ENCODE measurements at regions not wholly inside any gene's neighbourhood (a gene's known extent, or its start where the extent isn't known, plus 50 kb on each side); places are given as distances from the start of the nearest gene placed in this dataset.

DNA sequence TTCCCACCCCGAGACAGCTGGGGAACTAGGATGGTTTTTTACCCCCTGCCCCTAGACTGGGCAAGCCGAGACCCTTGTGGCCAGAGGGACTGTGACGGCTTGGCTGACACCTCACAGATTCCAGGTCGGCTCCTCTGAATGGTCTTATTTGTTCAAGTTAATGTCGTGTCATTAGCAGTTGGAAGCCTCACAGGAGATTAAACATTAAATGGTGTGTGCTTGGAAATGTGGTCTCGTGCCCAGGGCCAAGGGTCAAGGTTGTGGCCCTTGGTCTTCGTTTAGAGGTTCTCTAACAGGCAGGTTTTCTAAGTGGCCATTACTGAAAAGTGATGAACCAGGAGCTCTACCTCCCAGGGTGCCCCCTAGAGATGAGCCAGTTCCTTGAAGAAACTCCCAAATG is 61.2 kb upstream of the RXRA start:
- intact Hi-C loops (cut with micrococcal nuclease) = no loop called here
- Histone ChIP-seq H3K9me2 (replicated peaks; ENCODE audit: low read length) (no peaks in the 10 kb centered on the region), H3K79me2 (ENCODE audit: low read length) (no peaks in the 10 kb centered on the region), H3K27ac (ENCODE audit: low read length) (no peak overlapping the region), H3K4me2 (ENCODE audit: low read length) (no peak overlapping the region), H3K27me3 (ENCODE audit: low read length) (no peaks in the 10 kb centered on the region), H3F3A (ENCODE audit: low read length, unreplicated experiment) (no peaks in the 10 kb centered on the region), H2AFZ (ENCODE audit: low read length) (no peak overlapping the region), H3K9me3 (ENCODE audit: low read length) (no peaks in the 10 kb centered on the region), H3K36me3 (ENCODE audit: low read depth, low read length) (no peaks in the 10 kb centered on the region), H4K20me1 (ENCODE audit: low read length) (no peaks in the 10 kb centered on the region), H3K4me3 (ENCODE audit: low read length) (no peak overlapping the region), H3K4me1 (ENCODE audit: insufficient read depth, low read length) (no peaks in the 10 kb centered on the region), H3K9ac (ENCODE audit: low read length) (no peak overlapping the region)
- no TSS peak for BruUV-seq (replicated peaks)
- no peak for DNase-seq
- no peak for ATAC-seq
- CTCF ChIA-PET = interaction anchor here (0.7 kb wide), 1 partner anchor 39 kb away, joined by 3 read pairs; no protein-coding TSS in a partner anchor
- POLR2A ChIA-PET (ENCODE audit: unreplicated experiment) = no interaction called here
- no peak for TF ChIP-seq EZH2 (IDR thresholded peaks at IDR 0.05; ENCODE audit: low read length, unreplicated experiment)
- TF ChIP-seq EZH2phosphoT487 (IDR thresholded peaks at IDR 0.05; ENCODE audit: borderline replicate concordance, low read length) = no peak
- TF ChIP-seq, protein P1, sequence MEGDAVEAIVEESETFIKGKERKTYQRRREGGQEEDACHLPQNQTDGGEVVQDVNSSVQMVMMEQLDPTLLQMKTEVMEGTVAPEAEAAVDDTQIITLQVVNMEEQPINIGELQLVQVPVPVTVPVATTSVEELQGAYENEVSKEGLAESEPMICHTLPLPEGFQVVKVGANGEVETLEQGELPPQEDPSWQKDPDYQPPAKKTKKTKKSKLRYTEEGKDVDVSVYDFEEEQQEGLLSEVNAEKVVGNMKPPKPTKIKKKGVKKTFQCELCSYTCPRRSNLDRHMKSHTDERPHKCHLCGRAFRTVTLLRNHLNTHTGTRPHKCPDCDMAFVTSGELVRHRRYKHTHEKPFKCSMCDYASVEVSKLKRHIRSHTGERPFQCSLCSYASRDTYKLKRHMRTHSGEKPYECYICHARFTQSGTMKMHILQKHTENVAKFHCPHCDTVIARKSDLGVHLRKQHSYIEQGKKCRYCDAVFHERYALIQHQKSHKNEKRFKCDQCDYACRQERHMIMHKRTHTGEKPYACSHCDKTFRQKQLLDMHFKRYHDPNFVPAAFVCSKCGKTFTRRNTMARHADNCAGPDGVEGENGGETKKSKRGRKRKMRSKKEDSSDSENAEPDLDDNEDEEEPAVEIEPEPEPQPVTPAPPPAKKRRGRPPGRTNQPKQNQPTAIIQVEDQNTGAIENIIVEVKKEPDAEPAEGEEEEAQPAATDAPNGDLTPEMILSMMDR (conservative IDR thresholded peaks at IDR 0.05; ENCODE audit: low read depth, low read length) = no peak

DNA sequence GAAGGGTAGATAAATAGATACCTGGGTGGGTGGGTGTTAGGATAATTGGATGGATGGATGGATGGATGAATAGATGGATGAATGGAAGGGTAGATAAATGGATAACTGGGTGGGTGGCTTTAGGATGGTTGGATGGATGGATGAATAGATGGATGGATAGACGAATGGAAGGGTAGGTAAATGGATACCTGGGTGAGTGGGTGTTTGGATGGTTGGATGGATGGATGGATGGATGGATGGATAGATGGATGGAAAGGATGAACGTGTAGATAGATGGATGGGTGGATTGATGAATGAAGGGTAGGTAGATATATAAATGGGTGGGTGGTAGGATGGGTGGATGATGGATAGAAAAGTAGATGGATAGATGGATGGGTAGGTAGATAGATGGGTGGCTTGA is 59.8 kb upstream of the RXRA start:
- Histone ChIP-seq H3K36me3 (ENCODE audit: low read depth, low read length) (no peaks in the 10 kb centered on the region), H3K9me2 (replicated peaks; ENCODE audit: low read length) (no peaks in the 10 kb centered on the region), H3K27me3 (ENCODE audit: low read length) (no peaks in the 10 kb centered on the region; the same call in 1 of the 2 replicates), H3K4me1 (ENCODE audit: insufficient read depth, low read length) (no peaks in the 10 kb centered on the region), H3F3A (ENCODE audit: low read length, unreplicated experiment) (no peaks in the 10 kb centered on the region), H4K20me1 (ENCODE audit: low read length) (no peaks in the 10 kb centered on the region), H3K79me2 (ENCODE audit: low read length) (no peaks in the 10 kb centered on the region), H3K9me3 (ENCODE audit: low read length) (no peaks in the 10 kb centered on the region), H3K9ac (ENCODE audit: low read length) (no peak overlapping the region), H3K4me2 (ENCODE audit: low read length) (no peak overlapping the region), H2AFZ (ENCODE audit: low read length) (no peak overlapping the region), H3K27ac (ENCODE audit: low read length) (no peak overlapping the region), H3K4me3 (ENCODE audit: low read length) (no peak overlapping the region)
- intact Hi-C loops (cut with micrococcal nuclease) = no loop called here
- TF ChIP-seq, protein P1 (conservative IDR thresholded peaks at IDR 0.05; ENCODE audit: low read depth, low read length) = no peak
- TF ChIP-seq EZH2 (IDR thresholded peaks at IDR 0.05; ENCODE audit: low read length, unreplicated experiment) (no peak), EZH2phosphoT487 (IDR thresholded peaks at IDR 0.05; ENCODE audit: borderline replicate concordance, low read length) (no peak)
- no TSS peak for BruUV-seq (replicated peaks)
- ATAC-seq (no peak), DNase-seq (no peak)
- ChIA-PET CTCF (no interaction called here), POLR2A (ENCODE audit: unreplicated experiment) (no interaction called here)

DNA sequence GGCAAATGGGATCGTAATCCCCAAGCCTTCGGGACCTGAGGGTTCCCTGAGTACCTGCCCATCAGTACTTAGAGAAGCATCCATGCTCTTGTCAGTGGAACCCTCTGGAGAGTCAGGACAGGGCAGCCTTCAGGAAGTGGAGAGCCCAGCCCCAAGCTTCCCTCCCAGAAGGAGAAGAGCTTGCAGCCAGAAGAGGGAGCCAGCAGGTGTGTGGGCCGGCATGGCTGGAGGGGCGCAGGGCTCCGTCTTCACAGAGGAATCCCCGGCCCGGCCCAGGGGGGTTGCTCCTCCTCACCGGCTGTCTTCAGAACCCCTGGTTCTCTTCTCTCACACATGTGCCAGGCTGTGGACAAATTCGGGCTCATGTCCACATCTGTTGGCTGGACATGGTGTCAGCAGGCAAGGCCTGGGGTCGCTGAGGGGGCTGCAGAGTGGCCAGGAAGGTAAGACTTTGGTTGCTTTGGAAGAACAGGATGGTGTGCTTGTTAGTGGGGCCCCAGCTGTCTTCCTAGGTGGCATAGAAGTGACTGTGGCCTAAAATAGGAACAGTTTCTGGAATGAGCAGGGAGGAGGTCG is 58.9 kb upstream of the RXRA start:
- no TSS peak for BruUV-seq (replicated peaks)
- H3K4me3 ChIP-seq (ENCODE audit: low read length) = no peak overlapping the region
- H3K4me2 ChIP-seq (ENCODE audit: low read length) = no peak overlapping the region
- no peaks in the 10 kb centered on the region for H3K79me2 ChIP-seq (ENCODE audit: low read length)
- H4K20me1 ChIP-seq (ENCODE audit: low read length) = no peaks in the 10 kb centered on the region
- no peaks in the 10 kb centered on the region for H3K9me3 ChIP-seq (ENCODE audit: low read length)
- ATAC-seq (no peak), DNase-seq (no peak)
- no peak overlapping the region for H3K9ac ChIP-seq (ENCODE audit: low read length)
- no peak for TF ChIP-seq EZH2 (IDR thresholded peaks at IDR 0.05; ENCODE audit: low read length, unreplicated experiment)
- no peaks in the 10 kb centered on the region for H3K4me1 ChIP-seq (ENCODE audit: insufficient read depth, low read length)
- H2AFZ ChIP-seq (ENCODE audit: low read length) = no peak overlapping the region
- no peaks in the 10 kb centered on the region for H3K36me3 ChIP-seq (ENCODE audit: low read depth, low read length)
- intact Hi-C loops (cut with micrococcal nuclease) = no loop called here
- no peak overlapping the region for H3K27ac ChIP-seq (ENCODE audit: low read length)
- H3K9me2 ChIP-seq (replicated peaks; ENCODE audit: low read length) = no peaks in the 10 kb centered on the region
- POLR2A ChIA-PET (ENCODE audit: unreplicated experiment) = no interaction called here
- no peaks in the 10 kb centered on the region for H3F3A ChIP-seq (ENCODE audit: low read length, unreplicated experiment)
- CTCF ChIA-PET = no interaction called here
- H3K27me3 ChIP-seq (ENCODE audit: low read length) = no peaks in the 10 kb centered on the region; the same call in 1 of the 2 replicates

Measured in PC-3 (cell line).